ENCODE measurements at regions not wholly inside any gene's neighbourhood (a gene's known extent, or its start where the extent isn't known, plus 50 kb on each side); places are given as distances from the start of the nearest gene placed in this dataset.
A peak's percentile ranks its signal among the peaks of the same experiment; 100 is the strongest.

DNA sequence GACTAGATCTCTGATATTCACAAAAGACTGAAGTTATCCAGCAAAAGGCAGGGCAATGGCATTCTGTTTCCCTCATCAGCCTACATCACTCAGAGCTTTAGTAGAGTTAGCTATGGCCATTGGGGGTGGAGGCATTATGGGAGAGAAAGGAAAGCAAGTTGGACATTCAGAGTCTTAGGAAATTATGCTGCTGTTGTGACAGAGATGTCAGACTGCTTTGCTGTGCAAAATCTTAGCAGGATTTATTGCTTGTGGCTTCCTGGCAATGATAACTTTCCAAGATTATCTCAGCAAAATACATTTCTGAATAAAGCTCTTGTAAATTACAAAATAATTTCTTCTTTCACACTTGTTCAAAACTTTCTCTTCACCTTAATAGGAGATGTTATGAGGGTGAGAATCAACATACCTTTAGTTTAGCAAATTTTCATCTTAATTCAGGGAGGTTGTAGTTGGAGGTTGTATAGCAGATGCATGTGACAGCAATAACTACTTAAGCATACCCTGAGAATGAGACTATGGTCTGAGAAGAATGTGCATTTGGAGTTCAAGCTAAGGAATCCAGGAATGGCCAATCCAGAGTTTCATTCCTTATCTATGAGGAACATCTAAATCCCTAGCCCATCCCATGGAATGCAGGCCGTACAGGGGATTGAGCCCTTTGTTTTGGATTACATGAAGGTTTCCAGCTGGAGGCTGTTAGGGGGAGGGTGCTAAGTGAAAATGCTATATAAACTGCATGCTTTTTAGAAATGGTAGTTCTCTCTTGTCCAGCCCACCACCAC, 179.8 kb downstream of the HAO1 start:
- H3K27me3 ChIP-seq (ENCODE audit: control insufficient read depth, insufficient read depth, low read length): no peaks in the 10 kb centered on the region
- H3K4me3 ChIP-seq (ENCODE audit: low read depth, low read length): no peak overlapping the region
- ChIA-PET POLR2A (no interaction called here), CTCF (no interaction called here)
- no peak overlapping the region for H3K27ac ChIP-seq (ENCODE audit: low read depth, low read length)
- no peaks in the 10 kb centered on the region for H3K9me3 ChIP-seq (ENCODE audit: control insufficient read depth, insufficient read depth, low read length)
- DNase-seq (ENCODE audit: low read depth, low spot score): no peak
- TF ChIP-seq, protein P1, sequence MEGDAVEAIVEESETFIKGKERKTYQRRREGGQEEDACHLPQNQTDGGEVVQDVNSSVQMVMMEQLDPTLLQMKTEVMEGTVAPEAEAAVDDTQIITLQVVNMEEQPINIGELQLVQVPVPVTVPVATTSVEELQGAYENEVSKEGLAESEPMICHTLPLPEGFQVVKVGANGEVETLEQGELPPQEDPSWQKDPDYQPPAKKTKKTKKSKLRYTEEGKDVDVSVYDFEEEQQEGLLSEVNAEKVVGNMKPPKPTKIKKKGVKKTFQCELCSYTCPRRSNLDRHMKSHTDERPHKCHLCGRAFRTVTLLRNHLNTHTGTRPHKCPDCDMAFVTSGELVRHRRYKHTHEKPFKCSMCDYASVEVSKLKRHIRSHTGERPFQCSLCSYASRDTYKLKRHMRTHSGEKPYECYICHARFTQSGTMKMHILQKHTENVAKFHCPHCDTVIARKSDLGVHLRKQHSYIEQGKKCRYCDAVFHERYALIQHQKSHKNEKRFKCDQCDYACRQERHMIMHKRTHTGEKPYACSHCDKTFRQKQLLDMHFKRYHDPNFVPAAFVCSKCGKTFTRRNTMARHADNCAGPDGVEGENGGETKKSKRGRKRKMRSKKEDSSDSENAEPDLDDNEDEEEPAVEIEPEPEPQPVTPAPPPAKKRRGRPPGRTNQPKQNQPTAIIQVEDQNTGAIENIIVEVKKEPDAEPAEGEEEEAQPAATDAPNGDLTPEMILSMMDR (IDR thresholded peaks at IDR 0.05; ENCODE audit: low read depth, low read length): no peak

DNA sequence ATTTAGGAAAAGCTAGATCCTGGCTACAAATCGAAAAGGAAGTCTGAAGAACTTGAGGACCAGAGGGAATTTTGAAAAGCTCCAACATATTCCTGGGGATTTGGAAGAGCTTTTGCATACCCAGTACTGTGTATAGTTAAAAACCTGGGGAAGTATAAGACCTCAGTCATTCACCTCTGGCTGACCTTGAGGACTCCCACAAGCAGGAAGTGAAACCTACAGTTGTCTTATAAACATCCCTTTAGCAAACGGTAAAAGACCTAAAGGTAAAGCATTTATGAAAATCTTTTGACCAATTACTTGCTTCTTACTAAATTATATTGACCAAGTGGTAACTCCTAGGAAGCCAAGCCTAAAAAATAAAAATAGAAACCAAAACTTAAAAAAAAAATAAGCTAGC, 175.0 kb downstream of the HAO1 start:
- ChIA-PET POLR2A (no interaction called here), CTCF (interaction anchor here (0.6 kb wide), 1 partner anchor 94 kb away, joined by 5 read pairs; no protein-coding TSS in a partner anchor)
- no peak overlapping the region for H3K4me3 ChIP-seq (ENCODE audit: low read depth, low read length)
- TF ChIP-seq, protein P1 (IDR thresholded peaks at IDR 0.05; ENCODE audit: low read depth, low read length): no peak
- H3K27ac ChIP-seq (ENCODE audit: low read depth, low read length): no peak overlapping the region
- no peaks in the 10 kb centered on the region for H3K9me3 ChIP-seq (ENCODE audit: control insufficient read depth, insufficient read depth, low read length)
- no peak for DNase-seq (ENCODE audit: low read depth, low spot score)
- no peaks in the 10 kb centered on the region for H3K27me3 ChIP-seq (ENCODE audit: control insufficient read depth, insufficient read depth, low read length)

DNA sequence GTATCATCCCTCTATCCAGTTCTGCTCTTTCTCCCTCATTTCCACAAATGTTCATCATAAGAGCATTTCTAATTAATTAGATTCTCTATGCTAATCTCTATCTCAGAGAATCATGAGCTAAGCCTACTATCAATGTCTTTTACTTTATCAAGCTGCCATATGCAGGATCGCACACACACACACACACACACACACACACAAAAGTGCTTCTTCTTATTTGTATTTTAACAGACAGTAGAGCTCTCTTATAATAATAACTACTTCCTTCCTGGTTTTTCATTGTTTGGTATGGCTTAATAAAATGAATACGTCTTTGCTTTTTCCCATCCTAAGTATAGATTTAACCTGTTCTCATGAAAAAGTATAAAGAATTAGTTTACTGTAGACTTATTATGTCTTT, 170.2 kb downstream of the HAO1 start:
- DNase-seq (ENCODE audit: low read depth, low spot score): no peak
- Histone ChIP-seq H3K9me3 (ENCODE audit: control insufficient read depth, insufficient read depth, low read length) (no peaks in the 10 kb centered on the region), H3K4me3 (ENCODE audit: low read depth, low read length) (no peak overlapping the region), H3K27me3 (ENCODE audit: control insufficient read depth, insufficient read depth, low read length) (no peaks in the 10 kb centered on the region), H3K27ac (ENCODE audit: low read depth, low read length) (no peak overlapping the region)
- ChIA-PET POLR2A (no interaction called here), CTCF (no interaction called here)
- TF ChIP-seq, protein P1 (IDR thresholded peaks at IDR 0.05; ENCODE audit: low read depth, low read length): no peak

DNA sequence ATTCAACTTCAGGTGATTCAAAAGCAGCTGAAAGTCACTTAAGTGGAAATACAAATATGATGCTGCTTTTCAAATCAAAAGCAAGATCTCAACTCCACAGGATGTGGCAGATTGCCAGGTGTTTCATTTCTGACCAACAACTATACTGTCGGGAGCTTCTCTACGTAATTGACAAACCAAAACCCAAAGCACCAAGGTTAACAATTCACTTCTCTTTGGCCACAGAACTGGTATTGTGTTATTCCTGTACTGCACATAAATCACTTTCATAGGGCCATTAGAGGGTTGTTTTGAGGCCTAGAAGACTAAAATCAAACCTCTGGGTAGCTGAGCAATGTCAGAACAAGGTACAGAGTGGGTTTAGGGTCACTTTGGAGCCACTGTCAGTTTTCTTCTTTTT, 169.7 kb downstream of the HAO1 start:
- POLR2A ChIA-PET: no interaction called here
- H3K27me3 ChIP-seq (ENCODE audit: control insufficient read depth, insufficient read depth, low read length): no peaks in the 10 kb centered on the region
- CTCF ChIA-PET: no interaction called here
- no peaks in the 10 kb centered on the region for H3K9me3 ChIP-seq (ENCODE audit: control insufficient read depth, insufficient read depth, low read length)
- TF ChIP-seq, protein P1 (IDR thresholded peaks at IDR 0.05; ENCODE audit: low read depth, low read length): no peak
- DNase-seq (ENCODE audit: low read depth, low spot score): no peak
- no peak overlapping the region for H3K4me3 ChIP-seq (ENCODE audit: low read depth, low read length)
- H3K27ac ChIP-seq (ENCODE audit: low read depth, low read length): no peak overlapping the region

DNA sequence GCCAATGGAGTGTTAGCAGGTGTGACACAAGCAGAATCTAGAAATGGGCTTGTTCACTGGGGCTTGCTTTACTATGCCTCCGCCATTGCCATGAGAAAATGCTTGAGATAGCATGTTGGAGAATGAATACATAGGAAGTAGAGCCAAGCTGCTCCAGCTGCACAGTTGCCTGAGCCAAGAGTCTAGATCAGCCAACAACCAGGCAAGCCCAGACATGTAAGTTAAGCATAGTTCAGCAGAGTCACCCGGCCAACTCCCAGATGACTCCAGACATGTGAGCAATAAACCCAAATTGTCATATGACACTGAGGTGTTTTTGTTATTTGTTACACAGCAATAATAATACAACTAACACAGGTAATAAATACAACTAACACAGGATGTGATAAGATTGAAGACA, 167.9 kb downstream of the HAO1 start:
- H3K27ac ChIP-seq (ENCODE audit: low read depth, low read length): no peak overlapping the region
- H3K27me3 ChIP-seq (ENCODE audit: control insufficient read depth, insufficient read depth, low read length): no peaks in the 10 kb centered on the region
- CTCF ChIA-PET: no interaction called here
- peak; percentile 32 for DNase-seq (ENCODE audit: low read depth, low spot score)
- TF ChIP-seq, protein P1 (IDR thresholded peaks at IDR 0.05; ENCODE audit: low read depth, low read length): no peak
- H3K9me3 ChIP-seq (ENCODE audit: control insufficient read depth, insufficient read depth, low read length): peaks cover 7% of the 10 kb centered on the region; the same call in 1 of the 2 replicates
- POLR2A ChIA-PET: no interaction called here
- no peak overlapping the region for H3K4me3 ChIP-seq (ENCODE audit: low read depth, low read length)
